GM13977 (cell line): ENCODE measurements at regions not wholly inside any gene's neighbourhood (a gene's known extent, or its start where the extent isn't known, plus 50 kb on each side); places are given as distances from the start of the nearest gene placed in this dataset.
"Not testable (repeated sequence)": the region's sequence is repeated elsewhere in the genome, so short reads cannot be mapped to it uniquely, and the experiment has no call there.

Source experiments
- DNase-seq: peaks from one replicate; pipeline ENCODE4 v3.0.0; 2012; ENCODE audit warnings: low spot score
- in situ Hi-C: fragments of 300-500 bp; cut with MboI; formaldehyde crosslinking; loops from one replicate; pipeline ENCODE4 v1.12.0; 2022; ENCODE audit warnings: low sequenced_read_pairs, low pct_unique_long_range_greater_than_20kb, mixed read lengths, inconsistent platforms; ENCODE audit not compliant: unreplicated experiment
- TF ChIP-seq, protein P1 (sequence below): IDR thresholded peaks from 2 replicates; pipeline ENCODE4 v1.5.1; 2012; ENCODE audit warnings: mild to moderate bottlenecking, control low read depth; ENCODE audit not compliant: insufficient read depth; ENCODE audit errors: extremely low read depth, missing control alignments

DNA sequence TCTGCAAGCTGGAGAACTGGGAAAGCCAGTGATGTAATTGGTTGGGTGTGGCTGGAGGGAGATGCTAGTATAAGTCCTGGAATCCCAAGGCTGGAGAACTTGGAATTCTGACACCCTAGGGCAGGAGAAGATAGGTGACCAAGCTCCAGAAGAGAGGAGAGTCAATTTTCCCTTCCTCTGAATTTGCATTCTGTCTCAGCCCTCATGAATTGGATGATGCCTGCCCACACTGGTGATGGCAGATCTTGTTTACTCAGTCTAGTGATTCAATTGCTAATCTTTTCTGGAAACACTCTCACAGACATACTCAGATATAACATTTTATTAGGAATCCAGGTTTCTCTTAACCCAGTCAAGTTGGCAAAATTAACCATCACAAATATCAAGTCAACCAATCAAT lies 287.2 kb downstream of the RDH14 start:
- in situ Hi-C loops: no loop called here
- DNase-seq: no peak
- TF ChIP-seq, protein P1, sequence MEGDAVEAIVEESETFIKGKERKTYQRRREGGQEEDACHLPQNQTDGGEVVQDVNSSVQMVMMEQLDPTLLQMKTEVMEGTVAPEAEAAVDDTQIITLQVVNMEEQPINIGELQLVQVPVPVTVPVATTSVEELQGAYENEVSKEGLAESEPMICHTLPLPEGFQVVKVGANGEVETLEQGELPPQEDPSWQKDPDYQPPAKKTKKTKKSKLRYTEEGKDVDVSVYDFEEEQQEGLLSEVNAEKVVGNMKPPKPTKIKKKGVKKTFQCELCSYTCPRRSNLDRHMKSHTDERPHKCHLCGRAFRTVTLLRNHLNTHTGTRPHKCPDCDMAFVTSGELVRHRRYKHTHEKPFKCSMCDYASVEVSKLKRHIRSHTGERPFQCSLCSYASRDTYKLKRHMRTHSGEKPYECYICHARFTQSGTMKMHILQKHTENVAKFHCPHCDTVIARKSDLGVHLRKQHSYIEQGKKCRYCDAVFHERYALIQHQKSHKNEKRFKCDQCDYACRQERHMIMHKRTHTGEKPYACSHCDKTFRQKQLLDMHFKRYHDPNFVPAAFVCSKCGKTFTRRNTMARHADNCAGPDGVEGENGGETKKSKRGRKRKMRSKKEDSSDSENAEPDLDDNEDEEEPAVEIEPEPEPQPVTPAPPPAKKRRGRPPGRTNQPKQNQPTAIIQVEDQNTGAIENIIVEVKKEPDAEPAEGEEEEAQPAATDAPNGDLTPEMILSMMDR: no peak

DNA sequence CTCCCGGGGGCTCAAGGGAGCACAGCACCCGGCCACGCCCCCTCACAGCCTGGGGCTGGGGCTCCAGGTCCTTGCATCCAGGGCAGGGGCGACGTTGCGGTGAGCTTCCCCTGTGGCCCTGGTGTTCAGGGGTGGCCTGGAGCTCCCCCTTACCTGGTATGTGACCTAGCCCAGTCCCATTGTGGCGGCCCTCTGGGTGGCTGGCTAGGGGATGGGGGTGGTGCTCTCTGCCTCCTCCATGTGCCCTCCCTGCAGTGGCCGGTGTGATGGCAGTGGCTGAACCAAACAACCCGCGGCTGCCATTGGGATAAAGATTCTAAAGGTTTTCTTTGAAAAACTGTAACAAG lies 288.3 kb downstream of the RDH14 start:
- no peak for DNase-seq
- TF ChIP-seq, protein P1: no peak
- in situ Hi-C loops: no loop called here

DNA sequence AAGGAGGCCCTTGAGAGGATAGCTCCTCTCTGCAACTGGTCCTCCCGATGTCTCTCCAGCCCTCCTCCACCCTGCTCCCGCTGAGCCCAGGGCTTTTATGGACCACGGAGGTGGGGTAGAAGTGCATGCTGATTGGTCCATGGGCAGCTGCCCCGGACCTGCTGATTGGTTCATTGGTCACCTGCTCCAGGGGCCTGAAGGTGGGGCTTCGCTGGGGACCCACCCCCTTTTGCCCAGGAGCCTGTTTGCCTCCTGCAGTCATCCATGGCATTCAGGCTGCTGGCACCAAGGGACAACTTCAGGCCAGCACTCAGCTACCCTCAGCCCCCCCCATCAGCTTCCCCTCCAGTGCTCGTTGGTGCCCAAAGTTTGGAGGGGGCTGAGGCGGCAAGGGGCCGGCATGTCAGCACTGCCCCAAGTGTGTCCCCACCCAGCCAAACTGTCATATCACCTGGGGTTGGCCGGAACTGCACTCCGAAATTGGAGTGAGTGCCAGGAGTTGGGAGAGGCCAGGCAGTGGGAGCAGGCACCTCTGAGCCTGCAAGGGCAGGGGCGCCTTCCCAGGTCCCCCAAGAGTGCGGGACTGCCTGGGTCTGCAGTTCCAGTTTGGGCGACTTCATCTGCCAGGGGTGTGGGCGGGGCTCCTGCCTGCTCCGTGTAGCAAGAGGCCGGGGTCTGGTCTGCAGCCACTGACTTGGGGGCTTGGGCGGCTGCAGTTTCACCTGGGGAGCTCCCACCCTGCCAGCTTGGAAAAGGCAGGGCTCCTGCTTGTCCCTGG lies 288.9 kb downstream of the RDH14 start:
- in situ Hi-C loops: no loop called here
- TF ChIP-seq, protein P1: no peak
- DNase-seq: no peak

DNA sequence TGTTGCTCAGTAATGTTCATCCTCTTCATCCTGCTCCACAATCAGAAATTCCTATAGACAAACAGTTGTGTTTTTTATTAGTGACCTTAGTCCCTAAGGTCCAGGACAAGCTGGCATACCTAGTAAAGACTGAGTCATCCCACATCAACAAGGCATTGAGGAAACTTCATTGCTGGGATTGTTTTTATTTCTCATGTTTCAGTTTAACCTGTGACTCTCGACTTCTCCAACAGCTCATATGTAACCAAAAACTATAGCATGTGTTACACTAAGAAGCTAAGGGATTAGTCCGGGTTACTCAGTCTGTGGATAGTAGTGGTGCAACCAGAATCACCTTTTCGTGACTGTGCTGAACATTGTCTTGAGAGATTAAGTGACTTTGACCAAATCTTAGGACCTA lies 292.1 kb downstream of the RDH14 start:
- in situ Hi-C loops: no loop called here
- DNase-seq: no peak
- TF ChIP-seq, protein P1: no peak

DNA sequence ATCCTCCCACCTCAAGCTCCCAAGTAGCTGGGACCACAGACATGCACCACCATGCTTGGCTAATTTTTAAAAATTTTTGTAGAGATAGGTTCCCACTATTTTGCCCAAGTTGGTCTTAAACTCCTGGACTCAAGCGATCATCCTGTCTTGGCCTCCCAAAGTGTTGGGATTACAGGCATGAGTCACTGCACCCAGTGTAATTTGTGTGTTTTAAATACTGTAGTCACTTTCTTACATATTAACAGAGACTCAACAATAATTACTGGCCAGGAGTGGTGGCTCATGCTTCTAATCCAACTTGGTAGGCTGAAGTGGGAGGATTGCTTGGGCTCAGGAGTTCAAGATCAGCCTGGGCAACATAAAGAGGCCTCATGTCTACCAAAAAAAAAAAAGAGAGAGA lies 293.0 kb downstream of the RDH14 start:
- in situ Hi-C loops: no loop called here
- DNase-seq: no peak
- TF ChIP-seq, protein P1: no peak

DNA sequence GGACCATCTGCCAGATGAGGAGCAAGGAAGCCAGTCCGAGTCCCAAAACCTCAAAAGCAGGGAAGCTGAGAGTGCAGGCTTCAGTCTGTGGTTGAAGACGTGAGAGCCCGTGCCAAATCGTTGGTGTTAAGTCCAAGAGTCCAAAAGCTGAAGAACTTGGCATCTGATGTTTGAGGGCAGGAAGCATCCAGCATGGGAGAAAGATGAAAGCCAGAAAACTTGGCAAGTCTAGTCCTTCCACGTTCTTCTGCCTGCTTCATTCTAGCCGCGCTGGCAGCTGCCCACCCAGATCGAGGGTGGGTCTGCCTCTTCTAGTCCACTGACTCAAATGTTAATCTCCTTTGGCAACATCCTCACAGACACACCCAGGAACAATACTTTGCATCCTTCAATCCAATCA lies 293.8 kb downstream of the RDH14 start:
- in situ Hi-C loops, DNase-seq: not testable (repeated sequence)

DNA sequence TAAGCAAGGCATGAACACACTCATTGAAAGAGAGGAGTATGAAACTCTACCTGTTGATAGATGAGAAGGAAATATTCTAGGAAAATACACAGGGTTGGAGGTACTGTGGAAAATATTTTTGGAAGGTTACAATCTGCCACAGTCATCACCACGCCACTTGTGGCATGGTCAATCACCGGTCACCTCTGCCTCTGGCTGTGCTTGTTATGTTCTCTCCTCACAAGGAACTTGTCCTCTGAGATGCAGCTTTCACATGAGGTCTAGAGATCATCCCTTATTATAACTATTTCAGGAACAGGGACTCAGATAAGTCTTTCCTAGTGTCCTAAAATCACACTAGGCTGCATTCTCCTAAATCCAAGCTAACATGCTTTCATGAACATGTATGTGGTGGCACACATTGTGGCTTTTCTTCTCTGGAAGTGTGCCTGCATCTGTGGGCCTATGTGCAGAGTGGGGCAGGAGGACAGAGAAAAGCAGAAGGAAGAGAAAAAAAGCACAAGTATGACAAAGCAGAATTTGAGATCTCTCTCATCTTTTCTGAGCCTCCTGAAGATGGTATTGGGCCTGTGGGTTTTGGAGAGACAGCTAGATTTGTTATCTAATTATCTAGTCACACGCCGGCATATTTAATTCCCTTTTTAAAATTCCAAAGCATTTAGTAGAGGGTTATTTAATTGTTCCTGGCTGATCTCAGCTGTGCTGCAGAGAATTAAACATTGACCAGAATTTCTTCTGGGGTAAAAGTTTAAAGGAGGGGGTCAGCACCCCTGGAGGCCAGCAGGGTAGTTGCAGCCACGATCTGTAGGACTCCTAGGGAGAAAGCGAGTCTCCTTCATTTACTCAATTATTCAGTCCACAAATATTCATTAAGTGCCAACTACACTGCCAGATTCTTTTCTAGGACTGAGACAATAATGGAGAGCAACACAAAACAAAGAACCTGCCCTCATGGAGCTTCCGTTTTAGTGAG lies 294.6 kb downstream of the RDH14 start:
- TF ChIP-seq, protein P1: no peak
- in situ Hi-C loops: no loop called here
- no peak for DNase-seq
